ENCODE measurements at regions not wholly inside any gene's neighbourhood (a gene's known extent, or its start where the extent isn't known, plus 50 kb on each side); places are given as distances from the start of the nearest gene placed in this dataset.
"Not testable (repeated sequence)": the region's sequence is repeated elsewhere in the genome, so short reads cannot be mapped to it uniquely, and the experiment has no call there.

GRCh38 chr5:8840237-8840636 is 705.6 kb downstream of the SEMA5A start:
- Histone ChIP-seq H3K27me3 (ENCODE audit: insufficient read depth, low read depth) (no peaks in the 10 kb centered on the region), H3K4me1 (ENCODE audit: low read depth, poor library complexity, severe bottlenecking) (no peaks in the 10 kb centered on the region), H4K20me1 (ENCODE audit: insufficient read depth) (no peaks in the 10 kb centered on the region), H3K9ac (no peak overlapping the region), H3K79me2 (ENCODE audit: insufficient read depth, low read depth) (no peaks in the 10 kb centered on the region), H2AFZ (ENCODE audit: low read depth) (no peak overlapping the region), H3K36me3 (ENCODE audit: insufficient read depth) (no peaks in the 10 kb centered on the region), H3K4me3 (IDR thresholded peaks at IDR 0.05; ENCODE audit: insufficient read depth, low read depth, low read length) (no peak overlapping the region), H3K4me2 (no peak overlapping the region), H3K27ac (no peak overlapping the region)
- no peak for TF ChIP-seq CTCF (conservative IDR thresholded peaks at IDR 0.05; ENCODE audit: low read depth, low read length)

- H3K4me1 ChIP-seq (ENCODE audit: low read depth, poor library complexity, severe bottlenecking); H4K20me1 ChIP-seq (ENCODE audit: insufficient read depth); H3K27ac ChIP-seq; H3K4me2 ChIP-seq; H3K27me3 ChIP-seq (ENCODE audit: insufficient read depth, low read depth); H3K79me2 ChIP-seq (ENCODE audit: insufficient read depth, low read depth); H2AFZ ChIP-seq (ENCODE audit: low read depth); H3K36me3 ChIP-seq (ENCODE audit: insufficient read depth); H3K9ac ChIP-seq; H3K4me3 ChIP-seq (IDR thresholded peaks at IDR 0.05; ENCODE audit: insufficient read depth, low read depth, low read length): not testable (repeated sequence)
Observed at GRCh38 chr5:8840746-8841145, 705.1 kb downstream of the SEMA5A start.

- no peak overlapping the region for H3K4me2 ChIP-seq
- H3K9ac ChIP-seq = no peak overlapping the region
- H4K20me1 ChIP-seq (ENCODE audit: insufficient read depth) = no peaks in the 10 kb centered on the region
- no peak for TF ChIP-seq CTCF (conservative IDR thresholded peaks at IDR 0.05; ENCODE audit: low read depth, low read length)
- H3K27me3 ChIP-seq (ENCODE audit: insufficient read depth, low read depth) = no peaks in the 10 kb centered on the region
- H3K27ac ChIP-seq = no peak overlapping the region
- H3K79me2 ChIP-seq (ENCODE audit: insufficient read depth, low read depth) = no peaks in the 10 kb centered on the region
- no peaks in the 10 kb centered on the region for H3K4me1 ChIP-seq (ENCODE audit: low read depth, poor library complexity, severe bottlenecking)
- no peak overlapping the region for H2AFZ ChIP-seq (ENCODE audit: low read depth)
- no peak overlapping the region for H3K4me3 ChIP-seq (IDR thresholded peaks at IDR 0.05; ENCODE audit: insufficient read depth, low read depth, low read length)
- no peaks in the 10 kb centered on the region for H3K36me3 ChIP-seq (ENCODE audit: insufficient read depth)
Observed at GRCh38 chr5:8842971-8843551, 702.8 kb downstream of the SEMA5A start.

GRCh38 chr5:8843771-8844170 is 702.1 kb downstream of the SEMA5A start:
- H3K9ac ChIP-seq = no peak overlapping the region
- H2AFZ ChIP-seq (ENCODE audit: low read depth) = no peak overlapping the region

More at GRCh38 chr5:8843771-8844170, 702.1 kb downstream of the SEMA5A start:
- H3K4me1 ChIP-seq (ENCODE audit: low read depth, poor library complexity, severe bottlenecking) = no peaks in the 10 kb centered on the region
- H4K20me1 ChIP-seq (ENCODE audit: insufficient read depth) = no peaks in the 10 kb centered on the region
- no peak for TF ChIP-seq CTCF (conservative IDR thresholded peaks at IDR 0.05; ENCODE audit: low read depth, low read length)
- no peak overlapping the region for H3K4me2 ChIP-seq
- H3K27ac ChIP-seq = no peak overlapping the region
- no peaks in the 10 kb centered on the region for H3K27me3 ChIP-seq (ENCODE audit: insufficient read depth, low read depth)
- no peaks in the 10 kb centered on the region for H3K36me3 ChIP-seq (ENCODE audit: insufficient read depth)
- H3K79me2 ChIP-seq (ENCODE audit: insufficient read depth, low read depth) = no peaks in the 10 kb centered on the region
- no peak overlapping the region for H3K4me3 ChIP-seq (IDR thresholded peaks at IDR 0.05; ENCODE audit: insufficient read depth, low read depth, low read length)

Data from KMS-11 (cell line).